Lower leg skin (tissue), 3 donors: ENCODE measurements at regions not wholly inside any gene's neighbourhood (a gene's known extent, or its start where the extent isn't known, plus 50 kb on each side); places are given as distances from the start of the nearest gene placed in this dataset.

Experiments
- POLR2A ChIP-seq, 2 donors: fragments of 450-650 bp; IDR thresholded peaks; one replicate each; pipeline ENCODE4 v1.6.1; 2016 to 2017; ENCODE audit warnings: antibody characterized with exemption in 2 of 2, mild to moderate bottlenecking in 1 of 2, moderate library complexity in 1 of 2
- TF ChIP-seq, protein P1 (sequence below), 3 donors: fragments of 450-650 bp; IDR thresholded peaks; one replicate each; pipeline ENCODE4 v1.5.1; 2016; ENCODE audit warnings: antibody characterized with exemption in 3 of 3, mild to moderate bottlenecking in 3 of 3, moderate library complexity in 2 of 3

- TF ChIP-seq, protein P1, sequence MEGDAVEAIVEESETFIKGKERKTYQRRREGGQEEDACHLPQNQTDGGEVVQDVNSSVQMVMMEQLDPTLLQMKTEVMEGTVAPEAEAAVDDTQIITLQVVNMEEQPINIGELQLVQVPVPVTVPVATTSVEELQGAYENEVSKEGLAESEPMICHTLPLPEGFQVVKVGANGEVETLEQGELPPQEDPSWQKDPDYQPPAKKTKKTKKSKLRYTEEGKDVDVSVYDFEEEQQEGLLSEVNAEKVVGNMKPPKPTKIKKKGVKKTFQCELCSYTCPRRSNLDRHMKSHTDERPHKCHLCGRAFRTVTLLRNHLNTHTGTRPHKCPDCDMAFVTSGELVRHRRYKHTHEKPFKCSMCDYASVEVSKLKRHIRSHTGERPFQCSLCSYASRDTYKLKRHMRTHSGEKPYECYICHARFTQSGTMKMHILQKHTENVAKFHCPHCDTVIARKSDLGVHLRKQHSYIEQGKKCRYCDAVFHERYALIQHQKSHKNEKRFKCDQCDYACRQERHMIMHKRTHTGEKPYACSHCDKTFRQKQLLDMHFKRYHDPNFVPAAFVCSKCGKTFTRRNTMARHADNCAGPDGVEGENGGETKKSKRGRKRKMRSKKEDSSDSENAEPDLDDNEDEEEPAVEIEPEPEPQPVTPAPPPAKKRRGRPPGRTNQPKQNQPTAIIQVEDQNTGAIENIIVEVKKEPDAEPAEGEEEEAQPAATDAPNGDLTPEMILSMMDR (IDR thresholded peaks at IDR 0.05) = no peak
- no peak for TF ChIP-seq POLR2A (IDR thresholded peaks at IDR 0.05)
These were observed 132.4 kb downstream of the CTTN start for GRCh38 chr11:70530629-70531185.
